Lower leg skin (tissue), 3 donors: ENCODE measurements at regions not wholly inside any gene's neighbourhood (a gene's known extent, or its start where the extent isn't known, plus 50 kb on each side); places are given as distances from the start of the nearest gene placed in this dataset.

ENCODE experiments used
- POLR2A ChIP-seq, 2 donors: fragments of 450-650 bp; IDR thresholded peaks; one replicate each; pipeline ENCODE4 v1.6.1; 2016 to 2017; ENCODE audit warnings: antibody characterized with exemption in 2 of 2, mild to moderate bottlenecking in 1 of 2, moderate library complexity in 1 of 2
- TF ChIP-seq, protein P1 (sequence below), 3 donors: fragments of 450-650 bp; IDR thresholded peaks; one replicate each; pipeline ENCODE4 v1.5.1; 2016; ENCODE audit warnings: antibody characterized with exemption in 3 of 3, mild to moderate bottlenecking in 3 of 3, moderate library complexity in 2 of 3

DNA sequence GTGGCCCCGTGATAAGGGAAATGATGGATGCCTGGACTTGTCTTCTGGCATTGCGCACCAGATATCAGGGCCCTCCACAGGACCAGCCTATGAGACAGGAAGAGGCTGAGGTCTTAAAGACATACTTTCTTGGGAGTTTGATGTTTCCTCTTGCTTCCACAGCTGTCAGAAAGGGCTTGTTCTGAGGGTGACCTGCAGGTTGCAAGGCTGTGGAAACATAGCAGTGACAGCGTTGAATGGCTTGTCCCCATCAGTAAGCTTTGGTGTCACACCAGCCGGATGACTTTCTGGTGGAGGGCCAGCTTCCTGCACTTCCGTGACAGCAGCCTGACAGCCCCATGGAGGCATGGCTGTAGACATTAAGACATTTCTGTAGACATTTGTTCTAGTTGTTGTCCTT lies 143.2 kb downstream of the C9orf152 start:
- TF ChIP-seq POLR2A (IDR thresholded peaks at IDR 0.05): no peak
- TF ChIP-seq, protein P1, sequence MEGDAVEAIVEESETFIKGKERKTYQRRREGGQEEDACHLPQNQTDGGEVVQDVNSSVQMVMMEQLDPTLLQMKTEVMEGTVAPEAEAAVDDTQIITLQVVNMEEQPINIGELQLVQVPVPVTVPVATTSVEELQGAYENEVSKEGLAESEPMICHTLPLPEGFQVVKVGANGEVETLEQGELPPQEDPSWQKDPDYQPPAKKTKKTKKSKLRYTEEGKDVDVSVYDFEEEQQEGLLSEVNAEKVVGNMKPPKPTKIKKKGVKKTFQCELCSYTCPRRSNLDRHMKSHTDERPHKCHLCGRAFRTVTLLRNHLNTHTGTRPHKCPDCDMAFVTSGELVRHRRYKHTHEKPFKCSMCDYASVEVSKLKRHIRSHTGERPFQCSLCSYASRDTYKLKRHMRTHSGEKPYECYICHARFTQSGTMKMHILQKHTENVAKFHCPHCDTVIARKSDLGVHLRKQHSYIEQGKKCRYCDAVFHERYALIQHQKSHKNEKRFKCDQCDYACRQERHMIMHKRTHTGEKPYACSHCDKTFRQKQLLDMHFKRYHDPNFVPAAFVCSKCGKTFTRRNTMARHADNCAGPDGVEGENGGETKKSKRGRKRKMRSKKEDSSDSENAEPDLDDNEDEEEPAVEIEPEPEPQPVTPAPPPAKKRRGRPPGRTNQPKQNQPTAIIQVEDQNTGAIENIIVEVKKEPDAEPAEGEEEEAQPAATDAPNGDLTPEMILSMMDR (IDR thresholded peaks at IDR 0.05): no peak
